GM18508 (cell line): ENCODE measurements at regions not wholly inside any gene's neighbourhood (a gene's known extent, or its start where the extent isn't known, plus 50 kb on each side); places are given as distances from the start of the nearest gene placed in this dataset.

ENCODE experiments used
- ATAC-seq: cut with Tn5 transposase; IDR thresholded peaks from one replicate; pipeline ENCODE4 v1.9.1; 2021; ENCODE audit warnings: moderate number of reproducible peaks; ENCODE audit not compliant: insufficient read depth, unreplicated experiment

- ATAC-seq = no peak
These were observed 1555.4 kb upstream of the MIR17HG start for GRCh38 chr13:89791971-89792630.

GRCh38 chr13:89796196-89796595 lies 1551.3 kb upstream of the MIR17HG start:
- no peak for ATAC-seq

- no peak for ATAC-seq
These were observed 1543.6 kb upstream of the MIR17HG start for GRCh38 chr13:89803839-89804238.

- ATAC-seq = no peak
These were observed 1540.9 kb upstream of the MIR17HG start for GRCh38 chr13:89806594-89806993.

- no peak for ATAC-seq
These were observed 1534.6 kb upstream of the MIR17HG start for GRCh38 chr13:89812856-89813255.

GRCh38 chr13:89816404-89816803 lies 1531.1 kb upstream of the MIR17HG start:
- no peak for ATAC-seq

- no peak for ATAC-seq
These were observed 1525.0 kb upstream of the MIR17HG start for GRCh38 chr13:89822467-89822866.

GRCh38 chr13:89827552-89827951 lies 1519.9 kb upstream of the MIR17HG start:
- ATAC-seq = no peak

- no peak for ATAC-seq
These were observed 1519.0 kb upstream of the MIR17HG start for GRCh38 chr13:89828506-89828905.

GRCh38 chr13:89831157-89831556 lies 1516.3 kb upstream of the MIR17HG start:
- ATAC-seq = no peak

- ATAC-seq = no peak
These were observed 1514.7 kb upstream of the MIR17HG start for GRCh38 chr13:89832827-89833226.

- ATAC-seq = no peak
These were observed 1503.9 kb upstream of the MIR17HG start for GRCh38 chr13:89843621-89844020.

- no peak for ATAC-seq
These were observed 1501.6 kb upstream of the MIR17HG start for GRCh38 chr13:89845874-89846273.

- ATAC-seq = no peak
These were observed 1500.4 kb upstream of the MIR17HG start for GRCh38 chr13:89846926-89847585.

- ATAC-seq = no peak
These were observed 1494.9 kb upstream of the MIR17HG start for GRCh38 chr13:89852570-89852969.

- ATAC-seq = no peak
These were observed 1491.0 kb upstream of the MIR17HG start for GRCh38 chr13:89856512-89856911.

- no peak for ATAC-seq
These were observed 1490.0 kb upstream of the MIR17HG start for GRCh38 chr13:89857502-89857901.

- ATAC-seq = no peak
These were observed 1485.3 kb upstream of the MIR17HG start for GRCh38 chr13:89862011-89862690.

GRCh38 chr13:89862691-89863036 lies 1484.8 kb upstream of the MIR17HG start:
- ATAC-seq = no peak

GRCh38 chr13:89865164-89866064 lies 1482.1 kb upstream of the MIR17HG start:
- no peak for ATAC-seq

- no peak for ATAC-seq
These were observed 1478.2 kb upstream of the MIR17HG start for GRCh38 chr13:89869312-89869711.
